Spleen (tissue), 11 donors: ENCODE measurements at regions not wholly inside any gene's neighbourhood (a gene's known extent, or its start where the extent isn't known, plus 50 kb on each side); places are given as distances from the start of the nearest gene placed in this dataset.

ENCODE experiments used
- DNase-seq: peaks from one replicate; pipeline ENCODE4 v3.0.0-alpha.2; 2020
- H3K27ac ChIP-seq, 8 donors: fragments of 200-600 bp; sonication (generic) in 7 of 8; 1 replicate in 4 of 8; 2 replicates in 4 of 8; pipeline versions ENCODE4 v1.5.0 to v1.8.0; 2016 to 2021; ENCODE audit warnings: inconsistent platforms in 4 of 8, mild to moderate bottlenecking in 4 of 8, moderate library complexity in 1 of 8
- H3K27me3 ChIP-seq, 7 donors: fragments of 200-600 bp; sonication (generic) in 6 of 7; replicated peaks in 1 of 7; 1 replicate in 4 of 7; 2 replicates in 3 of 7; pipeline versions ENCODE4 v1.5.0 to v1.8.0; 2016 to 2021; ENCODE audit warnings: inconsistent platforms in 3 of 7, mild to moderate bottlenecking in 1 of 7
- H3K36me3 ChIP-seq, 6 donors: fragments of 200-600 bp; sonication (generic) in 5 of 6; 1 replicate in 4 of 6; 2 replicates in 2 of 6; pipeline versions ENCODE4 v1.5.0 to v1.8.0; 2016 to 2021; ENCODE audit warnings: inconsistent platforms in 2 of 6
- H3K4me1 ChIP-seq, 6 donors: fragments of 200-600 bp; sonication (generic) in 5 of 6; 1 replicate in 3 of 6; 2 replicates in 3 of 6; pipeline versions ENCODE4 v1.5.0 to v1.8.0; 2016 to 2021; ENCODE audit warnings: inconsistent platforms in 3 of 6
- H3K4me3 ChIP-seq, 8 donors: fragments of 200-600 bp; sonication (generic) in 7 of 8; 1 replicate in 4 of 8; 2 replicates in 4 of 8; pipeline versions ENCODE4 v1.5.0 to v1.8.0; 2016 to 2021; ENCODE audit warnings: inconsistent platforms in 4 of 8, mild to moderate bottlenecking in 4 of 8, moderate library complexity in 2 of 8
- H3K9me3 ChIP-seq, 8 donors: fragments of 200-600 bp; sonication (generic) in 7 of 8; 1 replicate in 4 of 8; 2 replicates in 4 of 8; pipeline versions ENCODE4 v1.5.0 to v1.8.0; 2016 to 2021; ENCODE audit warnings: inconsistent platforms in 4 of 8
- CTCF ChIP-seq, 11 experiments: fragments of 200-600 bp in 7 of 11; fragments of 450-650 bp in 4 of 11; sonication (generic) in 4 of 11; IDR thresholded peaks in 8 of 11; conservative IDR thresholded peaks in 3 of 11; 1 replicate in 7 of 11; 2 replicates in 4 of 11; pipeline versions ENCODE4 v1.4.0 to v1.8.0; 2016 to 2021; ENCODE audit warnings: antibody characterized with exemption in 11 of 11, inconsistent platforms in 4 of 11, mild to moderate bottlenecking in 1 of 11
- POLR2A ChIP-seq, 3 donors: fragments of 450-650 bp; IDR thresholded peaks; one replicate each; pipeline ENCODE4 v1.5.1; 2017; ENCODE audit warnings: antibody characterized with exemption in 3 of 3, mild to moderate bottlenecking in 1 of 3
- POLR2AphosphoS5 ChIP-seq, 3 donors: sonication (generic); formaldehyde crosslinking; IDR thresholded peaks; one replicate each; pipeline ENCODE4 v1.5.1; 2017; ENCODE audit warnings: antibody characterized with exemption in 3 of 3
- WGBS, 5 donors: extraction: QIAGEN DNeasy Blood & Tissue Kit in 3 of 5; methylation state at CpG; one replicate each; pipeline versions ENCODE4 v1.1.5 to v1.1.7; 2013 to 2018; 5-methylcytosine and 5-hydroxymethylcytosine counted together
- intact Hi-C: fragments of 100-400 bp; cut with DNase I; formaldehyde crosslinking; loops from one replicate; pipeline ENCODE4 v1.15.0; 2023; ENCODE audit warnings: low total_unique reads
- donor health status: healthy with polysubstance abuse.
- donor health status: DM: no; HTN: no; CAD: no; lungs with moderate emphysema.
- donor health status: DM: no; HTN: no; CAD: no.
- donor health status: Bipolar disorder and iron deficiency.
- donor health status: healthy.
- donor health status: DM: no; HTN: no; CAD: no.
- donor health status: DM: yes; HTN: yes; CAD: no.

DNA sequence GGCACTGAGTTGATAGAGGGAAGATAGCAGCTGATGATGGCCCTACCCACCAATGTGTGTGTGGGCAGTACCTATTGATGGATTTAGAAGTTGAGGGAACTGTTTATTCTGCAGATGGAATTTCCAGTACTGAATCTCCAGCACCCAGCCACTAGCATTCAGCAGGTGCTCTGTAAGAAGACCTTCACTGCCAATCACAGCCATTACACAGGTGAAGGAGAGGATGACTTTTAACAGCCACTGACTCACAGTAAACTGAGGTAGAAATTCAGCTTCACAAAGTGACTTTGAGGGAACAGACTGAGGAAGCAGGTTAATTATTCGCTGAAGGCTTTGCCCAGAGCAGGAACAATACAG is 107.8 kb downstream of the GGTLC2 start:
- H3K4me1 ChIP-seq = peaks cover 0 to 38% (median 30%) of the 10 kb centered on the region in 6 donors
- no peaks in the 10 kb centered on the region for H3K36me3 ChIP-seq
- H3K9me3 ChIP-seq = no peaks in the 10 kb centered on the region
- TF ChIP-seq POLR2A (IDR thresholded peaks at IDR 0.05) (no peak), CTCF (IDR thresholded peaks at IDR 0.05 in 8 of 11, conservative IDR thresholded peaks at IDR 0.05 in 3 of 11) (no peak), POLR2AphosphoS5 (IDR thresholded peaks at IDR 0.05) (no peak)
- H3K27ac ChIP-seq = no peak overlapping the region
- H3K27me3 ChIP-seq = no peaks in the 10 kb centered on the region
- no peak overlapping the region for H3K4me3 ChIP-seq
- 74 to 88% (median 86%) methylated on average over 1 of the region's 1 CpG for WGBS, 5 donors
- intact Hi-C loops = no loop called here
- DNase-seq = no peak

- Histone ChIP-seq H3K27me3 (no peaks in the 10 kb centered on the region), H3K27ac (peak overlapping the region in 5 of 8 donors; percentile 20 to 74 (median 50)), H3K36me3 (no peaks in the 10 kb centered on the region), H3K9me3 (no peaks in the 10 kb centered on the region), H3K4me3 (no peak overlapping the region), H3K4me1 (peaks cover 0 to 32% (median 25%) of the 10 kb centered on the region in 6 donors)
- WGBS, 5 donors = 58 to 75% (median 64%) methylated on average over 11 to 12 of the region's 12 CpGs
- DNase-seq = no peak
- intact Hi-C loops = no loop called here
- TF ChIP-seq CTCF (IDR thresholded peaks at IDR 0.05 in 8 of 11, conservative IDR thresholded peaks at IDR 0.05 in 3 of 11) (no peak), POLR2A (IDR thresholded peaks at IDR 0.05) (no peak), POLR2AphosphoS5 (IDR thresholded peaks at IDR 0.05) (peak in 1 of 3 donors; percentile 13)
Measured at GRCh38 chr22:22752556-22753477, 108.4 kb downstream of the GGTLC2 start.

DNA sequence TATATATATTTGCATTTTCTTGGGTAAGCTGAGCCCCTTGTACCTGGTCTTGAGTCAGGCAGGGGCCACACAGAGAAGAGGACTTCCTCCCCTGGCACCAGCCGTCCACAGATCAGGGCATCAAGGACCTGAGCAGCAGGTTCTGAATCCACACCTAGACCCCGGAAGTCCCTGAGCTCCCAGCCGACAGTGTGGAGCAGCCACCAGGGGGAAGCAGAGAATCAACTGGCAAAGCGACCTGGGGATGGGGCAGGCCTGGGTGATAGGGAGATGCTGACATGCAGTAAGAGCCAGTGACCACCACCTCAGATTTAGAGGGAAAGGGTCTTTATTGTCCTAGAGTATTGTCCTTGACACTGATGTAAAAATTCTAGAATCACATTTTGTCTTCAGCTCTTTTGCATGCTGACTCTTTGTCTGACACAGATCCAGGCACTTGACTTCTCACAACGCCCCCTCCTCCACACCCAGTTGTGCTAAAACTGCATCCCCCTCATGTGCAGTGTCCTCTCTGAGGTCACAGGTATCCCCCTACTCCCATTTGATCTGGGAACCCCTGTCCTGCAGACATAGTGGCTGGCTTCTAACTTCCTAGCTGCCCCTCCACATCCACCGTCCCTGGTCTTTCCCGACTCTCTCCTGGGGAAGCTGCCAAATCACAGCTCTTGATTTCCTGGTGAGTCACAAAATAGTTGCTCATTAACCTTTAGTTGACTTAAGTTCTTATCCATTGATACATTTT is 109.3 kb downstream of the GGTLC2 start:
- intact Hi-C loops = no loop called here
- Histone ChIP-seq H3K4me1 (peaks cover 0 to 27% (median 20%) of the 10 kb centered on the region in 6 donors), H3K4me3 (no peak overlapping the region), H3K27me3 (no peaks in the 10 kb centered on the region), H3K9me3 (no peaks in the 10 kb centered on the region), H3K36me3 (no peaks in the 10 kb centered on the region), H3K27ac (peak overlapping the region in 5 of 8 donors; percentile 20 to 74 (median 50))
- TF ChIP-seq CTCF (IDR thresholded peaks at IDR 0.05 in 8 of 11, conservative IDR thresholded peaks at IDR 0.05 in 3 of 11) (peak; percentile 44 to 85 (median 64)), POLR2AphosphoS5 (IDR thresholded peaks at IDR 0.05) (no peak)
- WGBS, 5 donors = 28 to 43% (median 32%) methylated on average over 5 to 7 of the region's 7 CpGs
- DNase-seq = peak; percentile 90

- H3K9me3 ChIP-seq = no peaks in the 10 kb centered on the region
- TF ChIP-seq POLR2A (IDR thresholded peaks at IDR 0.05) (no peak), POLR2AphosphoS5 (IDR thresholded peaks at IDR 0.05) (no peak), CTCF (IDR thresholded peaks at IDR 0.05 in 8 of 11, conservative IDR thresholded peaks at IDR 0.05 in 3 of 11) (no peak)
- 83 to 95% (median 89%) methylated on average over 3 of the region's 3 CpGs for WGBS, 5 donors
- no peaks in the 10 kb centered on the region for H3K36me3 ChIP-seq
- peak overlapping the region in 2 of 8 donors; percentile 52 to 74 for H3K27ac ChIP-seq
- no peak for DNase-seq
- H3K4me1 ChIP-seq = peaks cover 0 to 27% (median 20%) of the 10 kb centered on the region in 6 donors
- no peaks in the 10 kb centered on the region for H3K27me3 ChIP-seq
- H3K4me3 ChIP-seq = no peak overlapping the region
- intact Hi-C loops = no loop called here
Measured at GRCh38 chr22:22754268-22754657, 109.8 kb downstream of the GGTLC2 start.
